ENCODE measurements at regions not wholly inside any gene's neighbourhood (a gene's known extent, or its start where the extent isn't known, plus 50 kb on each side); places are given as distances from the start of the nearest gene placed in this dataset.

DNA sequence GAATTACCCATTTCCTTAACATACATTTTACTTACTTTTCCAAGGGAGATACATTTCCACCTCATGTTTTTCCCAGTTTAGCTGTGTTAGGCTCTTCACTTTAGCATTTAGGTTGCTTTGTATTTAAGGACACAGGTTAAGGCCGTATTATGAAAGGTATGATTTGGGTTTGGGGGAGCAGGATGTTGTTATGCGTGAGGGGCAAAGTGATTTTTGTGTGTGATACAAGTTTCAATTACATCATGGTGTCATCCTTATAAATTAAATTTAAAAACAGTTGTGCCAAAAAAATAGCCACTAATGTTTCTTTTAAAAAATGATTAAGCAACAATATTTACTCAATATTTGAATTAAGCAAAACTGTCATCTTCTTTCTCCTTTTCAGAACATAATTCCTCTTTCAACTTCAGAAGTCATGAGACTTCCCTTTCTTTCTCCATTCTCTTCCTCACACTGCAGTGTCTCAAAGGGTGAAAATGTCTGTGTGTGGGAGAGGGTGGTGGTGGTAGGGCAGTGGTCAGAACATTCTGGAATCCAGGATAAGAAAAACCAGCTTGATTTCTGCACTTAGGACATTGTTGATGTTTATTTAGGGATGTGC is 126.2 kb downstream of the KCNRG start:
- TF ChIP-seq, protein P1, sequence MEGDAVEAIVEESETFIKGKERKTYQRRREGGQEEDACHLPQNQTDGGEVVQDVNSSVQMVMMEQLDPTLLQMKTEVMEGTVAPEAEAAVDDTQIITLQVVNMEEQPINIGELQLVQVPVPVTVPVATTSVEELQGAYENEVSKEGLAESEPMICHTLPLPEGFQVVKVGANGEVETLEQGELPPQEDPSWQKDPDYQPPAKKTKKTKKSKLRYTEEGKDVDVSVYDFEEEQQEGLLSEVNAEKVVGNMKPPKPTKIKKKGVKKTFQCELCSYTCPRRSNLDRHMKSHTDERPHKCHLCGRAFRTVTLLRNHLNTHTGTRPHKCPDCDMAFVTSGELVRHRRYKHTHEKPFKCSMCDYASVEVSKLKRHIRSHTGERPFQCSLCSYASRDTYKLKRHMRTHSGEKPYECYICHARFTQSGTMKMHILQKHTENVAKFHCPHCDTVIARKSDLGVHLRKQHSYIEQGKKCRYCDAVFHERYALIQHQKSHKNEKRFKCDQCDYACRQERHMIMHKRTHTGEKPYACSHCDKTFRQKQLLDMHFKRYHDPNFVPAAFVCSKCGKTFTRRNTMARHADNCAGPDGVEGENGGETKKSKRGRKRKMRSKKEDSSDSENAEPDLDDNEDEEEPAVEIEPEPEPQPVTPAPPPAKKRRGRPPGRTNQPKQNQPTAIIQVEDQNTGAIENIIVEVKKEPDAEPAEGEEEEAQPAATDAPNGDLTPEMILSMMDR (conservative IDR thresholded peaks at IDR 0.05), result no peak
- no peak for TF ChIP-seq EZH2 (IDR thresholded peaks at IDR 0.05; ENCODE audit: low read depth)

Data from PC-9 (cell line).